ENCODE measurements at regions not wholly inside any gene's neighbourhood (a gene's known extent, or its start where the extent isn't known, plus 50 kb on each side); places are given as distances from the start of the nearest gene placed in this dataset.

DNA sequence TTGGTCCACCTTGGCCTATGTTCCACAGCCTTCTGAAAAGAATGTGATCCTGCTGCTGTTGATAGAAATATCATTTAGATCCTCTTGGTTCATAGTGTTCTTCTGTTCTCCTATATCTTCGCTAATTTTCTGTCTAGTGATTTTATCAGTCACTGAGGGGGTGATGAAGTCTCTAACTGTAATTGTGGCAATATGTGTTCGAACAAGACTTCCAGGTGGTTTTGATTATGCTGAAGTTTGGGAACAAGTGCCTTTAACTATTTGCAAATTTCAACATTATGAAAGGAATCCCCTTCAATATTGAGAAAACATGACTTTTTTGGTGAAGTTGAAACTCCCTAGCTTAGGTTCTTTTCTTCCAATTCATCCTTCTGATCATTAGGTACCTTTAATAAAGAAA is 140.4 kb downstream of the MTX2 start:
- Histone ChIP-seq H3K9me3 (ENCODE audit: control insufficient read depth, low read length) (no peaks in the 10 kb centered on the region), H3K27ac (ENCODE audit: low read depth, low read length, severe bottlenecking) (no peak overlapping the region), H3K4me3 (ENCODE audit: extremely low read depth, insufficient read depth, low read length, poor library complexity, severe bottlenecking) (no peak overlapping the region), H3K36me3 (ENCODE audit: control insufficient read depth, insufficient read depth, low read length) (no peaks in the 10 kb centered on the region), H3K4me1 (ENCODE audit: control insufficient read depth, insufficient read depth, low read length, poor library complexity, severe bottlenecking) (no peaks in the 10 kb centered on the region)
- WGBS, 2 experiments (ENCODE audit: insufficient coverage in 2 of 2) = 93% methylated on average over 2 of the region's 2 CpGs; no CpG with 5 or more reads in 1 of the 2 experiments

- Histone ChIP-seq H3K4me1 (ENCODE audit: control insufficient read depth, insufficient read depth, low read length, poor library complexity, severe bottlenecking) (no peaks in the 10 kb centered on the region), H3K27ac (ENCODE audit: low read depth, low read length, severe bottlenecking) (no peak overlapping the region), H3K4me3 (ENCODE audit: extremely low read depth, insufficient read depth, low read length, poor library complexity, severe bottlenecking) (no peak overlapping the region), H3K9me3 (ENCODE audit: control insufficient read depth, low read length) (no peaks in the 10 kb centered on the region), H3K36me3 (ENCODE audit: control insufficient read depth, insufficient read depth, low read length) (no peaks in the 10 kb centered on the region)
Observed at GRCh38 chr2:176412136-176412535, 142.9 kb downstream of the MTX2 start.

DNA sequence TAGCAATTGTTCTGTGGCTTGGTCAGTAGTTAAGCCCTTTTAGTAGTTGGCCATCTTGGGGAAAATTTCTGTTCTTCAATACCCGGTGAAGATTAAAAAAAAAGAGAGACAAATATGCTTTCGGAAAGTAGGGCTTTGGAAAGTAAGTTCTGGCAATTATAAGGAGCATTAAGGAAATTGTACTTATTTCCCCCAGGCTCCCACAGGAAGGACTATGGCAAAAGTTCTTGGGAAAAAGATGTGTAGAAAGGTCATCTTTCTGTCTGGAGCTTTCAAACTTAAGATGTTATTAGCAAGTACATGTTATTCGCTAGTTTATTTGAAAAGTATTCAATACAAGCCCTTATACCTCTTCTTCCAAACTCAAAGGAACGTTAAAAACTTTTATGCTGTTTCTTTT is 144.5 kb downstream of the MTX2 start:
- Histone ChIP-seq H3K27ac (ENCODE audit: low read depth, low read length, severe bottlenecking) (no peak overlapping the region), H3K4me1 (ENCODE audit: control insufficient read depth, insufficient read depth, low read length, poor library complexity, severe bottlenecking) (no peaks in the 10 kb centered on the region)
- 80 to 83% methylated on average over 2 of the region's 4 CpGs for WGBS, 2 experiments (ENCODE audit: insufficient coverage in 2 of 2)

GRCh38 chr2:176414641-176415040 is 145.4 kb downstream of the MTX2 start:
- Histone ChIP-seq H3K36me3 (ENCODE audit: control insufficient read depth, insufficient read depth, low read length) (no peaks in the 10 kb centered on the region), H3K9me3 (ENCODE audit: control insufficient read depth, low read length) (no peaks in the 10 kb centered on the region), H3K4me3 (ENCODE audit: extremely low read depth, insufficient read depth, low read length, poor library complexity, severe bottlenecking) (no peak overlapping the region), H3K4me1 (ENCODE audit: control insufficient read depth, insufficient read depth, low read length, poor library complexity, severe bottlenecking) (peaks cover 7% of the 10 kb centered on the region), H3K27ac (ENCODE audit: low read depth, low read length, severe bottlenecking) (no peak overlapping the region)
- WGBS, 2 experiments (ENCODE audit: insufficient coverage in 2 of 2) = 80 to 92% methylated on average over 1 to 2 of the region's 3 CpGs

More for the DNA sequence above, 144.5 kb downstream of the MTX2 start:
- Histone ChIP-seq H3K4me3 (ENCODE audit: extremely low read depth, insufficient read depth, low read length, poor library complexity, severe bottlenecking) (no peak overlapping the region), H3K9me3 (ENCODE audit: control insufficient read depth, low read length) (no peaks in the 10 kb centered on the region), H3K36me3 (ENCODE audit: control insufficient read depth, insufficient read depth, low read length) (no peaks in the 10 kb centered on the region)

- H3K36me3 ChIP-seq (ENCODE audit: control insufficient read depth, insufficient read depth, low read length) = no peaks in the 10 kb centered on the region
- 83 to 88% methylated on average over 6 to 7 of the region's 8 CpGs for WGBS, 2 experiments (ENCODE audit: insufficient coverage in 2 of 2)
- H3K4me3 ChIP-seq (ENCODE audit: extremely low read depth, insufficient read depth, low read length, poor library complexity, severe bottlenecking) = no peak overlapping the region
- H3K27ac ChIP-seq (ENCODE audit: low read depth, low read length, severe bottlenecking) = no peak overlapping the region
- H3K4me1 ChIP-seq (ENCODE audit: control insufficient read depth, insufficient read depth, low read length, poor library complexity, severe bottlenecking) = peaks cover 13% of the 10 kb centered on the region
- no peaks in the 10 kb centered on the region for H3K9me3 ChIP-seq (ENCODE audit: control insufficient read depth, low read length)
Observed at GRCh38 chr2:176415174-176415895, 146.1 kb downstream of the MTX2 start.

DNA sequence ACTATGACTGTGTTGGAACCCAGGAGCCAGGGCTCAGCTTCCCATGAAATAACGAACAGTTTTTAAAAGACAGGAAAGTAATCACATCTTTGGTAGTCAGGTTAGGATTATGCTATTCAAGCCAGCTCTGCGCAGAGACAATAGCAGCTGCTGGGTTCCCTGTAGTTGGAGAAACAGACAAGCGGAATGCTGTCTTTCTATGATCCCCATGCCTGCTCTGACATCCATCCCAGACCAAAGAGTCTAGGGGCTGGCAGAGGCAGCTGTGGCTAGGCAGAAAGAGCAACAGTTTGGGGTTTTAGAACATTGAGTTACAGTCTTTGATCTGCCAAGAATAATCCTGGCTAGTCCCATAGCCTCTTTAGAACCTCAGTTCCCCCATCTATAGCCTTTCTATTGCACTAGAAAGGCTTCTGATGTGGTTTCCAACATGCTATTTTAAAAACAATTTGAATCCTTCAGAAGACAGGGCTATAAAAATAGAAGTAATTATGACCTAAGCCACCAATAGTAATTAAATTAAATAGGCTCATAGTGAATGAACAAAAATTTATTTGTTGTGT is 146.8 kb downstream of the MTX2 start:
- Histone ChIP-seq H3K4me3 (ENCODE audit: extremely low read depth, insufficient read depth, low read length, poor library complexity, severe bottlenecking) (no peak overlapping the region), H3K27ac (ENCODE audit: low read depth, low read length, severe bottlenecking) (no peak overlapping the region), H3K9me3 (ENCODE audit: control insufficient read depth, low read length) (no peaks in the 10 kb centered on the region), H3K4me1 (ENCODE audit: control insufficient read depth, insufficient read depth, low read length, poor library complexity, severe bottlenecking) (peaks cover 20% of the 10 kb centered on the region), H3K36me3 (ENCODE audit: control insufficient read depth, insufficient read depth, low read length) (no peaks in the 10 kb centered on the region)
- WGBS, 2 experiments (ENCODE audit: insufficient coverage in 2 of 2) = 85 to 93% methylated on average over 2 of the region's 3 CpGs

GRCh38 chr2:176418768-176419167 is 149.5 kb downstream of the MTX2 start:
- 86 to 100% methylated on average over 2 to 3 of the region's 6 CpGs for WGBS, 2 experiments (ENCODE audit: insufficient coverage in 2 of 2)
- H3K36me3 ChIP-seq (ENCODE audit: control insufficient read depth, insufficient read depth, low read length) = no peaks in the 10 kb centered on the region
- no peak overlapping the region for H3K27ac ChIP-seq (ENCODE audit: low read depth, low read length, severe bottlenecking)
- no peak overlapping the region for H3K4me3 ChIP-seq (ENCODE audit: extremely low read depth, insufficient read depth, low read length, poor library complexity, severe bottlenecking)
- H3K4me1 ChIP-seq (ENCODE audit: control insufficient read depth, insufficient read depth, low read length, poor library complexity, severe bottlenecking) = peaks cover 27% of the 10 kb centered on the region
- H3K9me3 ChIP-seq (ENCODE audit: control insufficient read depth, low read length) = no peaks in the 10 kb centered on the region

- peak overlapping the region; percentile 78 for H3K27ac ChIP-seq (ENCODE audit: low read depth, low read length, severe bottlenecking)
- WGBS, 2 experiments (ENCODE audit: insufficient coverage in 2 of 2) = 100% methylated on average over 2 to 3 of the region's 4 CpGs
- H3K36me3 ChIP-seq (ENCODE audit: control insufficient read depth, insufficient read depth, low read length) = no peaks in the 10 kb centered on the region
- H3K9me3 ChIP-seq (ENCODE audit: control insufficient read depth, low read length) = no peaks in the 10 kb centered on the region
- H3K4me3 ChIP-seq (ENCODE audit: extremely low read depth, insufficient read depth, low read length, poor library complexity, severe bottlenecking) = no peak overlapping the region
- peaks cover 29% of the 10 kb centered on the region for H3K4me1 ChIP-seq (ENCODE audit: control insufficient read depth, insufficient read depth, low read length, poor library complexity, severe bottlenecking)
Observed at GRCh38 chr2:176419591-176420071, 150.4 kb downstream of the MTX2 start.

DNA sequence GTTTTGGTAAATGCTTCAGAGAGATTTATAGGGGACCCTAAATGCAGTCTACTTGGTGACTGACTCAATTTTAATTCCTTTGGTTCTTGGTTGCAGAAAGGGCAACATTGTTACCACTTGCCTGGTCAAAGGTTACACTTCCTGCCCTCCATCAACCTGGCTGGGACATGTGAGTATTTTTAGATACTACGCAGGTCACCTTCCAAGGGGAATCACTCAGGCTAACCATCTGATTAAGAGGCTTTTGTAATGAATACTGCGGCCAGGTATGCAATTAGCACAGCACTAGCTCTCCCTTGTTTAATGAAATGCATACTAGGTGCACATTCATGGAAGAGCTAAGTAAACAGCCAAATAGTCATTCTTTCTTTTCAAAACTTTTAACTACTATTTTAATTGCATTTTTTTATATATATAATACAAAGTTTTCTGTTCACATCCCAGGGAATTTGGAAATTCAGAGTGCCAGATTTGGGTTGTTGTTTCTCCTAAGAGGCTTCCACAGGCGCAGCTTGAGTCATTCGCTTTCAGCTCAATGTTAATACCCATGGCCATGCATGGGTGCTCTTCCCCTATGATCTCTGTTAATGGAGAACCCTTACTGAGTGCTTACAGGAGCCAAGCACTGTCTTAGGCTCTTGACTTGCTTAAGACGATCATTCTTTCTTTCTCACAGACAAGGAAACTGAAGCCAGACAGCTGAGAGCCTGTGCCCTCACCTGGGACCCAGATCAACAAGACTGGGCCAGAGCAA is 152.2 kb downstream of the MTX2 start:
- peaks cover 32% of the 10 kb centered on the region for H3K4me1 ChIP-seq (ENCODE audit: control insufficient read depth, insufficient read depth, low read length, poor library complexity, severe bottlenecking)
- no peaks in the 10 kb centered on the region for H3K9me3 ChIP-seq (ENCODE audit: control insufficient read depth, low read length)
- H3K27ac ChIP-seq (ENCODE audit: low read depth, low read length, severe bottlenecking) = no peak overlapping the region
- WGBS, 2 experiments (ENCODE audit: insufficient coverage in 2 of 2) = 96 to 97% methylated on average over 4 of the region's 5 CpGs
- no peaks in the 10 kb centered on the region for H3K36me3 ChIP-seq (ENCODE audit: control insufficient read depth, insufficient read depth, low read length)
- H3K4me3 ChIP-seq (ENCODE audit: extremely low read depth, insufficient read depth, low read length, poor library complexity, severe bottlenecking) = no peak overlapping the region

- H3K4me3 ChIP-seq (ENCODE audit: extremely low read depth, insufficient read depth, low read length, poor library complexity, severe bottlenecking) = no peak overlapping the region
- no peaks in the 10 kb centered on the region for H3K36me3 ChIP-seq (ENCODE audit: control insufficient read depth, insufficient read depth, low read length)
- peaks cover 32% of the 10 kb centered on the region for H3K4me1 ChIP-seq (ENCODE audit: control insufficient read depth, insufficient read depth, low read length, poor library complexity, severe bottlenecking)
- WGBS, 2 experiments (ENCODE audit: insufficient coverage in 2 of 2) = 42 to 50% methylated on average over 2 of the region's 2 CpGs
- H3K27ac ChIP-seq (ENCODE audit: low read depth, low read length, severe bottlenecking) = no peak overlapping the region
- no peaks in the 10 kb centered on the region for H3K9me3 ChIP-seq (ENCODE audit: control insufficient read depth, low read length)
Observed at GRCh38 chr2:176423819-176424218, 154.6 kb downstream of the MTX2 start.

DNA sequence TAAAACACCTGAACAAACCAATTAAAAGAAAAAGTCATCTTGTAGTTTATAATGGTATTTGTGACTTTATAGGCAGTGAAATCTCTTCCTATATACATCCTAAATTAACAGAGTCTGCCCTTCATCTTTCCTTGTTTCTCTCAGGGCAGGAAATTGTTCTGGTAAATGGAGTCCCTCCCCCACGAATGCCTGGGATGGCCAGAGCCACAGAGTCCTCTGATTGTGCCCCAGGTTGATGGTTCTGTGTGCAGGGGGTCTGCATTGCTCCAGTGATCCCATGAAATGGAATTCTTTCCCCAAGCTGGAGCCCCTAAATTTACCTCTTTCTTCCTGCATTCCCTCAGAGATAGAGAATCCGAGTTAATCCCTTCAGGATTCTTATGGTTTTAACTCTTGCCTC is 155.5 kb downstream of the MTX2 start:
- Histone ChIP-seq H3K4me1 (ENCODE audit: control insufficient read depth, insufficient read depth, low read length, poor library complexity, severe bottlenecking) (peaks cover 24% of the 10 kb centered on the region), H3K27ac (ENCODE audit: low read depth, low read length, severe bottlenecking) (no peak overlapping the region), H3K4me3 (ENCODE audit: extremely low read depth, insufficient read depth, low read length, poor library complexity, severe bottlenecking) (no peak overlapping the region), H3K9me3 (ENCODE audit: control insufficient read depth, low read length) (no peaks in the 10 kb centered on the region), H3K36me3 (ENCODE audit: control insufficient read depth, insufficient read depth, low read length) (no peaks in the 10 kb centered on the region)
- 25 to 39% methylated on average over 1 to 2 of the region's 2 CpGs for WGBS, 2 experiments (ENCODE audit: insufficient coverage in 2 of 2)
